Astrocyte (in vitro differentiated cells and primary cell): ENCODE measurements at regions not wholly inside any gene's neighbourhood (a gene's known extent, or its start where the extent isn't known, plus 50 kb on each side); places are given as distances from the start of the nearest gene placed in this dataset.

Experiments used
- DNase-seq: peaks from one replicate; pipeline ENCODE4 v3.0.0-alpha.2; 2010; ENCODE audit warnings: low read depth
- FAIRE-seq: peaks from 2 replicates; lab custom pipeline; 2011; peaks lifted over from hg19 to GRCh38; lab: Jason Lieb, UNC
- H2AFZ ChIP-seq: 2 replicates; pipeline ENCODE4 v1.6.0; 2012; ENCODE audit warnings: low read depth, low read length, inconsistent platforms
- H3K27ac ChIP-seq: 2 replicates; pipeline ENCODE4 v1.5.1; 2011; ENCODE audit warnings: low read depth, low read length, inconsistent platforms
- H3K27me3 ChIP-seq: 2 replicates; pipeline ENCODE4 v1.6.0; 2011; ENCODE audit warnings: low read length, inconsistent platforms; ENCODE audit not compliant: insufficient read depth
- H3K36me3 ChIP-seq: 2 replicates; pipeline ENCODE4 v1.5.1; 2011; ENCODE audit warnings: low read length, inconsistent platforms; ENCODE audit not compliant: insufficient read depth
- H3K4me1 ChIP-seq: 2 replicates; pipeline ENCODE4 v1.5.1; 2011; ENCODE audit warnings: low read length, inconsistent platforms; ENCODE audit not compliant: insufficient read depth
- H3K4me2 ChIP-seq: 2 replicates; pipeline ENCODE4 v1.6.0; 2012; ENCODE audit warnings: low read length, inconsistent platforms
- H3K4me3 ChIP-seq: 2 replicates; pipeline ENCODE4 v1.5.1; 2011; ENCODE audit warnings: low read depth, mild to moderate bottlenecking, low read length, inconsistent platforms; ENCODE audit not compliant: insufficient read depth
- H3K79me2 ChIP-seq: 2 replicates; pipeline ENCODE4 v1.6.0; 2012; ENCODE audit warnings: mild to moderate bottlenecking, low read length, inconsistent platforms; ENCODE audit not compliant: insufficient read depth
- H3K9ac ChIP-seq: 2 replicates; pipeline ENCODE4 v1.6.0; 2012; ENCODE audit warnings: mild to moderate bottlenecking, low read length, inconsistent platforms
- H3K9me3 ChIP-seq: 2 replicates; pipeline ENCODE4 v1.5.1; 2012; ENCODE audit warnings: low read depth, mild to moderate bottlenecking, low read length, inconsistent platforms; ENCODE audit not compliant: insufficient read depth
- H4K20me1 ChIP-seq: 2 replicates; pipeline ENCODE4 v1.6.0; 2012; ENCODE audit warnings: low read length, inconsistent platforms; ENCODE audit not compliant: insufficient read depth
- H3K27ac Mint-ChIP-seq: one replicate; pipeline ENCODE4 v1.8.0; 2021; ENCODE audit warnings: mild to moderate bottlenecking, mixed read lengths; ENCODE audit not compliant: unreplicated experiment
- H3K27me3 Mint-ChIP-seq: one replicate; pipeline ENCODE4 v1.8.0; 2021; ENCODE audit warnings: low read depth, mixed read lengths; ENCODE audit not compliant: unreplicated experiment
- H3K36me3 Mint-ChIP-seq: one replicate; pipeline ENCODE4 v1.8.0; 2021; ENCODE audit warnings: low read depth, mixed read lengths; ENCODE audit not compliant: unreplicated experiment
- H3K4me1 Mint-ChIP-seq: one replicate; pipeline ENCODE4 v1.8.0; 2021; ENCODE audit warnings: low read depth, mixed read lengths; ENCODE audit not compliant: unreplicated experiment
- H3K4me3 Mint-ChIP-seq: one replicate; pipeline ENCODE4 v1.8.0; 2021; ENCODE audit warnings: mild to moderate bottlenecking, moderate library complexity, mixed read lengths; ENCODE audit not compliant: unreplicated experiment
- H3K9me3 Mint-ChIP-seq: one replicate; pipeline ENCODE4 v1.8.0; 2021; ENCODE audit warnings: mild to moderate bottlenecking, mixed read lengths; ENCODE audit not compliant: unreplicated experiment
- EZH2 ChIP-seq: IDR thresholded peaks from 2 replicates; pipeline ENCODE4 v1.6.1; 2012; ENCODE audit warnings: mild to moderate bottlenecking, low read length, inconsistent platforms; ENCODE audit not compliant: insufficient read depth
- TF ChIP-seq, protein P1 (sequence below): IDR thresholded peaks from 2 replicates; pipeline ENCODE4 v1.5.1; 2011; ENCODE audit warnings: low read depth, mild to moderate bottlenecking, inconsistent platforms, low read length, moderate library complexity; ENCODE audit not compliant: insufficient read depth

DNA sequence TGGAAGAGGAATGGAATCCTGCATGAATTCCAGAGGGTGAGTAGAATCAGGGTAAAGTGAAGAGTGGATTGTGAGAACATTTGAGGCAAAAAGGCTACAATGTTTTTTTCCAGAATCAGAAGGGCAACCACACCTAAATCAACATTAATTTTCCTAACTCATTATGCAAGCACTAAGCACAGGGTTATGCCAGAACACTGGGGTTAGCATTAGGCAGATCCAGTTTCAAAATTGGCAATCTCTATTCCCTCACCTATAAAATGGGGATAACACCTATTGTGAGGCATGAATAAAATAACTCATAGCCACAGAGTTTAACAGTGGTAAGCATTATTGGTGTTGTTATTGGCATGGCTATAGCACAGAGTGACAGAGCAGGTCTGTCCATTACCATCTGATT, 378.6 kb upstream of the FAT3 start:
- no peaks in the 10 kb centered on the region for H3K4me1 ChIP-seq
- H3K9ac ChIP-seq, result no peak overlapping the region
- no peak overlapping the region for H2AFZ ChIP-seq
- no peaks in the 10 kb centered on the region for H3K27me3 ChIP-seq
- no peak overlapping the region for H3K4me2 ChIP-seq
- no peak overlapping the region for H3K4me3 ChIP-seq
- no peak overlapping the region for H3K27ac ChIP-seq
- H3K27ac Mint-ChIP-seq, result no peak overlapping the region
- no peaks in the 10 kb centered on the region for H3K4me1 Mint-ChIP-seq
- no peaks in the 10 kb centered on the region for H4K20me1 ChIP-seq
- DNase-seq, result no peak
- H3K36me3 ChIP-seq, result no peaks in the 10 kb centered on the region
- H3K79me2 ChIP-seq, result no peaks in the 10 kb centered on the region
- H3K9me3 ChIP-seq, result no peaks in the 10 kb centered on the region
- TF ChIP-seq EZH2, result no peak
- TF ChIP-seq, protein P1, sequence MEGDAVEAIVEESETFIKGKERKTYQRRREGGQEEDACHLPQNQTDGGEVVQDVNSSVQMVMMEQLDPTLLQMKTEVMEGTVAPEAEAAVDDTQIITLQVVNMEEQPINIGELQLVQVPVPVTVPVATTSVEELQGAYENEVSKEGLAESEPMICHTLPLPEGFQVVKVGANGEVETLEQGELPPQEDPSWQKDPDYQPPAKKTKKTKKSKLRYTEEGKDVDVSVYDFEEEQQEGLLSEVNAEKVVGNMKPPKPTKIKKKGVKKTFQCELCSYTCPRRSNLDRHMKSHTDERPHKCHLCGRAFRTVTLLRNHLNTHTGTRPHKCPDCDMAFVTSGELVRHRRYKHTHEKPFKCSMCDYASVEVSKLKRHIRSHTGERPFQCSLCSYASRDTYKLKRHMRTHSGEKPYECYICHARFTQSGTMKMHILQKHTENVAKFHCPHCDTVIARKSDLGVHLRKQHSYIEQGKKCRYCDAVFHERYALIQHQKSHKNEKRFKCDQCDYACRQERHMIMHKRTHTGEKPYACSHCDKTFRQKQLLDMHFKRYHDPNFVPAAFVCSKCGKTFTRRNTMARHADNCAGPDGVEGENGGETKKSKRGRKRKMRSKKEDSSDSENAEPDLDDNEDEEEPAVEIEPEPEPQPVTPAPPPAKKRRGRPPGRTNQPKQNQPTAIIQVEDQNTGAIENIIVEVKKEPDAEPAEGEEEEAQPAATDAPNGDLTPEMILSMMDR, result no peak
- no peaks in the 10 kb centered on the region for H3K9me3 Mint-ChIP-seq
- H3K36me3 Mint-ChIP-seq, result no peaks in the 10 kb centered on the region
- H3K4me3 Mint-ChIP-seq, result no peak overlapping the region
- H3K27me3 Mint-ChIP-seq, result no peaks in the 10 kb centered on the region
- FAIRE-seq, result no peak

DNA sequence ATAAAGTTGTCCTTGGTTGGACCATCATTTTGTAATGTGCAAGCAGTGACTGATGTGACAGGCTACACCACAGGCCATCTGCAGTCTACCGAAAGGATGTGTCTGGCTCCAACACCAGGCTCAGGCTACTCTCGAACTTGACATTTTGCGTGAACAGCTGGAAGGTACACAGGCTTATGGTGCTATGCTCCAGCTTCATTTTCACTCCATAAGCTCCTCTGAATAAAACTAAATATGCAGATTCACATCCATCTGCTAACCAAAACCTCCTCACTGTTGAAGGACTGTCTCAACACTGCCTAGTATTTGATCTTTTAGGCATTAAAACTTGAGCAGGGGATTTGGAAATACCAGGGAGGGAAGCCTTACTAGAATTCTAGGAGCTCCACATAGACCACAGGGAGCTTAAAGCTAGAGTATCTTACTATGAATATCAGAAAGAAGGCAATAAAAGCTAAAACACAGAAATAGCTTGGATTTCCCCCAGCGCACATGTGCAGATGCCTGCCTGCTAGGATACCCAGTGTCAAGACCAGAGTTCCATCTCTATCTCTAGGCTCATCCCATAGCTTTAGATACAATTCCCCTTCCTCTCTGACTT, 383.9 kb upstream of the FAT3 start:
- DNase-seq (no peak), FAIRE-seq (no peak)
- TF ChIP-seq, protein P1, result no peak
- no peak for TF ChIP-seq EZH2
- no peaks in the 10 kb centered on the region for H3K9me3 Mint-ChIP-seq
- H3K9ac ChIP-seq, result no peak overlapping the region
- H4K20me1 ChIP-seq, result no peaks in the 10 kb centered on the region
- H3K36me3 ChIP-seq, result no peaks in the 10 kb centered on the region
- H3K27me3 ChIP-seq, result no peaks in the 10 kb centered on the region
- no peaks in the 10 kb centered on the region for H3K27me3 Mint-ChIP-seq
- no peak overlapping the region for H3K27ac ChIP-seq
- H3K27ac Mint-ChIP-seq, result no peak overlapping the region
- H3K79me2 ChIP-seq, result no peaks in the 10 kb centered on the region
- H3K4me3 Mint-ChIP-seq, result no peak overlapping the region
- H3K4me3 ChIP-seq, result no peak overlapping the region
- H3K4me2 ChIP-seq, result no peak overlapping the region
- peaks cover 4% of the 10 kb centered on the region for H3K4me1 Mint-ChIP-seq
- no peaks in the 10 kb centered on the region for H3K4me1 ChIP-seq
- H3K36me3 Mint-ChIP-seq, result no peaks in the 10 kb centered on the region
- H2AFZ ChIP-seq, result no peak overlapping the region
- no peaks in the 10 kb centered on the region for H3K9me3 ChIP-seq

DNA sequence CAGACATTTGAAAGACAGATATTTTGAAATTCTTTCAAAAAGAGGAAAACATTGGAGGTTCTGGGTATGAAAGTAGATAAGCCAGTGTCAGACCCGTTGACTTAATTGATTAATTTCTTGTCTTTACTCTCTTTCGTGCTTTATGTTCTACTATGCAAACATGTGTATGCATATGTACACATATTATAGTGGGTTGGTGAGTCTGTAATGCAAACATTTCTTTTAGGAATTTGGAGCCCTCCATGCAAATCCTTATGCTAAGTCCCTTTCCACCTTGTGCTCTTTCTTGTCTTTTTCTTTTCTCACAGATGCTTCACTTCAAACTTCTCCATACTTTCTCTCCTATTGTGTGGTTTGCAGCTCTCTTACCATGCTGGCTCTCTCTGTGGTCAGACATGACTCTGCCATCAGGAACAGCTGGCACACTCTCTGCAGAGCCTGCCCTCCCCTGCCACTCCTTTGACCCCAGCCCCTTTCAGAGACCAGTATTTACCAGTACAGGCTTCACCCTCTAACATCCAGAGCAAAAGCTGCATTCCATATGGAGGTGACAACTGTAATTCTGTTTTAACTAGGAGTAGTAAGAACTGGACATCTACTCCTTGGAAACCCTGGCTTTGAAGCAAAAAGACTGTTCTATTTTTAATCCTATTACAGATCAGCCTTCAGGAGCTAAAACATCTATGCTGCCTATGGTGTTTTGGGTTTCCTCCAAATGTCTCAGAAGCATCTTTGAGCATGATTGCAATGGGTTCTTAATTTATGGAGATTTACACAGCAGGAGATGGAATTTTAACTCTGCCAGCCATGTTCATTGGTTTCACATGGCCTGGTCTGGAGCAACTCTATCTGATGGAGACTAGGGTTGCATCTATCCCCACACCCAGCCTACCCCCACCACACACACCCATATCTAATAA, 386.9 kb upstream of the FAT3 start:
- H3K27me3 ChIP-seq, result no peaks in the 10 kb centered on the region
- H4K20me1 ChIP-seq, result no peaks in the 10 kb centered on the region
- peaks cover 4% of the 10 kb centered on the region for H3K4me1 Mint-ChIP-seq
- H3K9me3 ChIP-seq, result no peaks in the 10 kb centered on the region
- no peak overlapping the region for H3K4me2 ChIP-seq
- H3K27ac ChIP-seq, result no peak overlapping the region
- H3K9me3 Mint-ChIP-seq, result no peaks in the 10 kb centered on the region
- no peak overlapping the region for H3K4me3 Mint-ChIP-seq
- no peaks in the 10 kb centered on the region for H3K79me2 ChIP-seq
- no peak overlapping the region for H3K9ac ChIP-seq
- no peak overlapping the region for H2AFZ ChIP-seq
- no peaks in the 10 kb centered on the region for H3K27me3 Mint-ChIP-seq
- H3K4me3 ChIP-seq, result no peak overlapping the region
- DNase-seq (no peak), FAIRE-seq (no peak)
- H3K27ac Mint-ChIP-seq, result no peak overlapping the region
- no peaks in the 10 kb centered on the region for H3K36me3 Mint-ChIP-seq
- TF ChIP-seq, protein P1, result no peak
- no peak for TF ChIP-seq EZH2
- no peaks in the 10 kb centered on the region for H3K4me1 ChIP-seq
- H3K36me3 ChIP-seq, result no peaks in the 10 kb centered on the region
